ENCODE measurements at regions not wholly inside any gene's neighbourhood (a gene's known extent, or its start where the extent isn't known, plus 50 kb on each side); places are given as distances from the start of the nearest gene placed in this dataset.
A peak's percentile ranks its signal among the peaks of the same experiment; 100 is the strongest.
"Not testable (repeated sequence)": the region's sequence is repeated elsewhere in the genome, so short reads cannot be mapped to it uniquely, and the experiment has no call there.

DNA sequence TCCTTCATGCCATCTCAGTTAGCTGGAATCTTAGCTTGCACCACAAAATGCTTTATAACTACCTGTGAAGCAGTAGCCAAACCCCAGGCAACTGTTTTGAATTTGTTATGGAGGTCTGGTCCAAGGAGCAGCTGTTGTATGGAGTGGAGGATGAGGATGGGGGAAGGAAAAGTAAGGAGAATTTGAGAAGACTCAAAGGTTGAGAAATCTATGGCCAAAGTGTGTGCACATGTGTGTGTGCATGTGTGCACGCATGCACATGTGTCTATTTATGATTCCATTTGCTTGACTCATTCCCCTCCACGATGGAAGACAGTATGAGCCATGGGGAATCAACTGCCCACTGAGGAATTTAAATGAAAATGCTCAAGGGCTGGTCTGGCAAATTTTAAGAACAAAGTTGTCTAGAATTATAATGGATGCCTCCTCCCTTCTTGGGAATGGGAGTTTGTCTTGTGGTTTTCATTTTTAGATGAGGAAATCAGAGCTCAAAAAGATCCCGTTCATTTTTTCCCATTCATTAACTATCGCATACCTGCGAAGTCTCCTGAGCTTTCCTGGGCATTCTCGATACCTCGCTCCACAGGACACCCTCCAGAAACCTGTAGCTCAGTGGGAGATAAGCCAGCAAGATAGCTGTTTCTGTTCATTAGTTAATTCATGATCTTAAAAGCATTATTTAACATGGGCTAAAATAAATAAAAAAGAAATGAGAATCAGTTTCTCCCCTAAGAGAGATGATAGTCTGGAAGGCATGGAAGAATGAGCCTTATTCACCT is 152.3 kb upstream of the NEDD9 start:
- no peak for DNase-seq (ENCODE audit: low spot score)

- no peak for DNase-seq (ENCODE audit: low spot score)
Measured at GRCh38 chr6:11381801-11382513, 149.5 kb upstream of the NEDD9 start.

DNA sequence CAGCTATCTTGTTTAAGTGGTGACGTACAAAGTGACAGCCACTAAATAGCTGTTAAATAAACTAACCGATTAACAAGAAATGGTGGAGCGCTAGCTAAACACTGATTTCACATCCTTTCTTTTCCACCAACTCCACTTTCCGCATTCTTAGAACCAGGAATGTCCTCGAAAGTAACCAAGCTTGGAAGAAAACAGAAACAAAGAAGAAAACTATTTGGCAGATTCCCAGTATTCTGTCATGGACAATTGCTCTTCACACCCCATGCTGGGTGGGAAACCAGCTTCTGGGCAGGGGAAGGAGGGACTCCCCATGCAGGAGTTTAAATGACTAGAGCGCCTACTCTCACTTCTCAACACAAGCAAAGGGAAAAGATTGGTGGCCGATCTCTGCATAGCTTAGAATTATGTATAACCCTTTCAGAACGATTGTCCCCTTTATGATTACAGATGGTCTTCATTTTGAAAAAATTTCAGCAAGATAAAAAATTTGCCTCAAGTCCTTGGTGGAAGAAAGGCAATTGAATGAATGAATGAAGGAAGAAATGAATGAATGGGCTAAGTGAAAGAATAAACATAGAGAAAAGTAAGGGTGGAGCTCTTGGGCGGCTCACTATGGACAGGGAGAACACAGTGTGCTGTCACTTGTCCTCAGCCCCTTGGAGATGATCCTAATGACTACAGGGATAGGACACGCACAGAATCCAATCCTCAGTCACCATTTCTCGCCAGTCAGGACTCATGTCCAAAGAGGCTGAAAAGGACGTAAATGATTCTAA is 148.7 kb upstream of the NEDD9 start:
- no peak for DNase-seq (ENCODE audit: low spot score)

- DNase-seq (ENCODE audit: low spot score), result no peak
Measured at GRCh38 chr6:11380549-11380948, 148.1 kb upstream of the NEDD9 start.

DNA sequence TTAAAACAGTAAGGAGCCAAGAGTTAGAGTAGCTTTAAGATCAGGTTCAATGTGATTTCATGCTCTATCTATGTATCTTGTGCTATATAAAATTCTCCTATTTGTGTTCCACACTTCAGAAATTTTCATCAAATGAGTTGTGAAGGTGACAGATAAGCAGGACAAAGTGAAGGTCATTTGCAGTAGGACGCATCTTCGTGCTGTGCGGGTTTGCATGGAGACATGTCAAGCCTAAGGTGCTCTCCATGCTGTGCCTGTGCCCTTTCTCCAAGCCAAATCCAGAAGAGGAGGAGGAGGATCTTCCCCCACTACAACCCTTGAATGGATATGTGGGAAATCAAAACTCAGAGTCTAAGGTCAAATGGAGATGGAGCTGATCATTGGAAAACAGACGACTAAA is 147.3 kb upstream of the NEDD9 start:
- DNase-seq (ENCODE audit: low spot score), result no peak

DNA sequence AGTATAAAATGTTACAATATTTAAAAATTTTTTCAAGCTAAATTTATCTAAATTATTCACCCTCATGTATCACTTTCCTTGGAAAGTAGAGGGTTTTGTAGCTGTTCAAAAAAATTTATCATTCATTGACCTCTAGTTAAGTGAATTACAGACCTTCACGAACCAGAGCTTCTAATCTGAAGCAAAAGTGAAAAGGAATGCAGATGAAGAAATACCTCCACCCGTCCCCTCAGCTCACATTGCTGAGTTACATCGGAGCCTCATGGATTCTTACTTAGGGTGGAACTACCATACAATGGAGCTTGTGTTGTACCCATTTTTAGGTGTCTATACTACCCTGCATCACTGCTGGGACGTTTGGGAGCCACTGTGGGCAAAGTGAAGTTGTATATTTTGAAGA is 146.2 kb upstream of the NEDD9 start:
- no peak for DNase-seq (ENCODE audit: low spot score)

- DNase-seq (ENCODE audit: low spot score), result no peak
Measured at GRCh38 chr6:11374036-11375010, 141.9 kb upstream of the NEDD9 start.

- DNase-seq (ENCODE audit: low spot score), result no peak
Measured at GRCh38 chr6:11373208-11373607, 140.7 kb upstream of the NEDD9 start.

- not testable (repeated sequence) for DNase-seq (ENCODE audit: low spot score)
Measured at GRCh38 chr6:11372186-11372790, 139.8 kb upstream of the NEDD9 start.

- peak; percentile 39 for DNase-seq (ENCODE audit: low spot score)
Measured at GRCh38 chr6:11370191-11371018, 137.9 kb upstream of the NEDD9 start.

- no peak for DNase-seq (ENCODE audit: low spot score)
Measured at GRCh38 chr6:11368760-11369159, 136.3 kb upstream of the NEDD9 start.

GRCh38 chr6:11368264-11368663 is 135.8 kb upstream of the NEDD9 start:
- DNase-seq (ENCODE audit: low spot score), result no peak

GRCh38 chr6:11367638-11368199 is 135.3 kb upstream of the NEDD9 start:
- DNase-seq (ENCODE audit: low spot score), result no peak

DNA sequence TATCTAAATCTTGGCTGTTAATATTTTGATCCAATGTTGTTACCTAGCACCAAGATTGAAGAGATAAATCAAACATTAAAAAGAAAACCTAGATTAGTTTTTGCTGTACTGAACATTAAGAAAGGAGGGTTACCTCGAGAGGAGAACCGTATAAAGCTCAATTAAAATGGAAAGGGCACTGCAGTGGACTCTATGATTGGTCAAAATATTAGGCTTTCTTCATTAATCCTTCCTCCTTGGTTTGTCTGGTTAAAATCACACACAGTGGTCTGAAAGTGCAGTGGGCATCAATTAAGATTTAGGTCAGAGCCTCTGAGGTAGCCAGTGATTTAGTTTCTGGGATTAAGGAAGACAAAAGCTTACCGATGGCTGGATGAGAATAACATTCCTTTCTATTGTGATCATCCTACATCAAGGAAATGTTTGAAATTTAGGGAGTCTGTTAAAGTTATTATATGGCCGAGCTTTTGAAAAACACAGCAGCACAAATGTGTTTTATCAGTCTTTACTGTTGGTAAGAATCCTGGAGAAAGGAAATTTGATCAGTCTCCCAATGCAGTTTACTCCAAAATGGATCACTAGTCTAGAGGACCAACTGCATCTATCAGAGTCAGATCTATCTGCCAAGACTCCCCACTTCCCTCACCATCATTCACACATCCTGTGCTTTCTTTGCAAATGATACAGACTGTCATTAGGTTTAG is 134.6 kb upstream of the NEDD9 start:
- no peak for DNase-seq (ENCODE audit: low spot score)

DNA sequence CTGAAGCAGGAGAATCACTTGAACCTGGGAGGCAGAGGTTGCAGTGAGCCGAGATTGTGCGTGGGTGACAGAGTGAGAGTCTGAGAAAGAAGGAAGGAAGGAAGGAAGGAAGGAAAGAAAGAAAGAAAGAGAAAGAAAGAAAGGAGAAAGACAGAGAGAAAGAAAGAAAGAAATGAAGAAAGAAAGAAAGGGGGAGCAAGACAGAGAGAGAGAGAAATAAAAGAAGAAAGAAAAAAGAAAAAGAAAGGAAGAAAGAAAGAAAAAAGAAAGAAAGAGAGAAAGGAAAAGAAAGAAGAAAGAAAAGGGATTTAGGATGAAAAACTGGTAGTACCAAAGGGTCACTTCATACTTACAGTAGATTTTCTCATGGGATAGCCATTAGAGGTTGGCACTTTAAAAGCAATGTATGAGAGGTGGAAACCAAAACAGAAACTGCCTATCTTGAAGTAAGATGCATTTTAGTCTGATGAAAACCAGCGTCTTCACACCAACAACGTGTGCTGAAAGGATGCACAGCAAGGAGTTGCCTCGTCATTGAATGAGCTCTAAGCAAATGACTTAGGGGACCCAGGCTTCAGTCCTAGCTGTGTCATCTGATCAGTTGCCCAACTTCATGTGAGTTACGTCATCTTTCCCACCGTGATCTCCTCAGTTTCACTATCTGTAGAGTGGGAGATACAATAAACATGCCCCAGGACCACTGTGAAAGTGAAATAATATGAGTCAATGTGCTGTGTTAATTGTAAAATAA is 133.9 kb upstream of the NEDD9 start:
- DNase-seq (ENCODE audit: low spot score), result no peak

DNA sequence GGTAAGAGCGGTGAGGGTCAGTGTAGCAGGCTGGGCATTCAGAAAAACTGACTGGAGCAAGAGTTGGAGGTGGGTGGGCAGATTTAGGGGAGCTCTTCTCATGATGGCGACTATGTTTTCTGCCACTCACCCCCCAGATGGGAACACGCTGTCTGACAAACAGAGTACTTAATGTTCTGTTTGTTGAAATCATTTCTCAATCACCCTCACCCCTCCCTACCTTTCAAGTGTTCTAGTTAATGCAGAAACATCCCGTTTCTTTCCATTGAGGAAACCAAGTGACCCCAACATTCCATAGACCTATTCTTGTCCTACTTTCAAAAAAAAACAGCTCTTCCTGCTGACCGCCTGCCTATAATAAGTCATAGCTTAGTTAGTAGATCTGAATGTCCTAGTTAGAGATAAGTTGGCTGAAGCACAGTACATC is 132.5 kb upstream of the NEDD9 start:
- DNase-seq (ENCODE audit: low spot score), result peak; percentile 35

DNA sequence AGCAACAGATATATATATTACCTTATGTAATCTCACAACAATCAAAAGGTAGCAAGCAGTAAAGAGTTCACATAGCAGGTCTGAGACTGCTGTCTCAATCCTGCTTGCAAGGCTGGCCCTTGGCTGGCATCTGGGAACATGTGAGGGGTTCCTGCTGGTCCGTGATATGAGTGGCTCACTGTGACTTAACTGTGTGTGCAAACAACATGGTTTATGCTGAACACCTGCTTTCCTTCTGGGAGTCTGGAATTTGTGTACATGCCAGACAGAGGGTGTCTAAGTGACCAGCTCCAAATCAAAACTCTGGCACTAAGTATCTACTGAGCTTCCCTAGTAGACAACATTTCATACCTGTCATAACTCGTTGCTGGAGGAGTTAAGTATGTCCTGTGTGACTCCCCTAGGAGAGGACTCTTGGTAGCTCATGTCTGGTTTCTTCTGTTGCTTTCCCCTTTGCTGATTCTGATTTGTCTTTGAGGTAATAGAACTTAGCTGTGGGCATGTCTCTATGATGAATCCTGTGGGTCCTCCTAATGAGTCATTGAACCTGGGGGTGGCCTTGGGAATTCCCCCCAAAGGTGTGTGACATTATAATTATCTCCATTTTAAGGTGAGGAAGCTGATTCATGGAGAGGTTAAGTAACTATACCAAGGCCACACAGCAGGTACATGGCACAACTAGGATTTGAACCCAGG is 131.6 kb upstream of the NEDD9 start:
- no peak for DNase-seq (ENCODE audit: low spot score)

DNA sequence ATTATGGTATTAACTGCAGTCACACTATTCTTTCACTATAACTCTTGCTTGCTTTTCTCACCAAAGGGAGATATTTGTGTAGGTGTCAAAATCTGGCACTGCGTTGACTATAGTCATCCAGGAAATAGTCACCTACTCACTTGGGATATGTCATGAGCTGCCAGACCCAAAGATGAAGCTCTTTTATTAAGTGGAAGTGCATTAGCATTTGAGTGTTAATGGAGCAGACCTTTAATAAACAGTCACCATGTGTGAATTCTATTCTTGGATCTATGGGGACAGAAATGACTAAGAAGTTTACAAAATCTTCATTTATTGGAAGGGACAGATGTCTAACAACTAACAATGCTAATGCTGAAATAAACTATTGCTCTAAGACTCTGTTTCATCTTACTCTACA is 130.1 kb upstream of the NEDD9 start:
- no peak for DNase-seq (ENCODE audit: low spot score)

Measured in umbilical cord (tissue), 1 donor.